ENCODE measurements at regions not wholly inside any gene's neighbourhood (a gene's known extent, or its start where the extent isn't known, plus 50 kb on each side); places are given as distances from the start of the nearest gene placed in this dataset.

DNA sequence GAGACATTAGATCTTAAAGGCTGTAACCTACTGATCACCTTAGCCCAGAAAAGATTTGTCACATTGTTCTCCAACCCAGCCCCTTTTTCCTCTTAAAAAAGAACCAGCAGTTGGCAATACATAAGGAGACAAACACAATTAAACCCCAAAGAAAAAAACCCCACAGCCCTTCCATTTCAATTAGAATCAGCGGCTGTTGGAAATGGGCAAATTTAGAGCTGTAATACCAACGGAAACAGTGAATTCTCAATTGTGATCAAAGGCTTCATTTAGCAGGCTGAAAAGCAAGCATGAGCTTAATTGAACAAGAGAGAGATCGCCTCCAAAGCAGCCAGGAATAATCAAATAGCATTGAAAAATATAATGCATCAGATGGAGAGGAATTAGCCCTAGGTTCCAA, 153.6 kb downstream of the FAM114A2 start (continued):
- TF ChIP-seq ZNF217 (CRISPR knock-in tag; IDR thresholded peaks at IDR 0.05) (no peak), SREBF2 (CRISPR knock-in tag; IDR thresholded peaks at IDR 0.05) (no peak), TEAD1 (CRISPR knock-in tag; IDR thresholded peaks at IDR 0.05) (no peak)

GRCh38 chr5:153884612-153884957, 154.1 kb downstream of the FAM114A2 start:
- in situ Hi-C loops (cut with MboI) (no loop called here), intact Hi-C loops (cut with micrococcal nuclease) (no loop called here)
- no peaks in the 10 kb centered on the region; a peak in 1 of 5 replicates for H3K27me3 ChIP-seq (ENCODE audit: control insufficient read depth in 2 of 2, insufficient read depth in 2 of 2, low read length in 2 of 2)
- no TSS peak for BruUV-seq (replicated peaks)
- no peak overlapping the region for H3K9ac ChIP-seq (ENCODE audit: insufficient read depth in 1 of 2, low read depth in 2 of 2, low read length in 2 of 2)
- DNase-seq (ENCODE audit: extremely low read depth in 1 of 4, low spot score in 3 of 4) (no peak), ATAC-seq (no peak), FAIRE-seq (no peak)
- ChIA-PET CTCF (ENCODE audit: low intra/inter-chr PET ratio) (no interaction called here), POLR2A (no interaction called here)
- 1% methylated on average over 4 of the region's 4 CpGs for WGBS (ENCODE audit: insufficient coverage, low coverage, missing lambda C conversion rate)
- H2AFZ ChIP-seq (ENCODE audit: low read depth, low read length) = no peak overlapping the region
- H3K4me1 ChIP-seq (replicated peaks in 1 of 2; ENCODE audit: control insufficient read depth in 2 of 2, insufficient read depth in 2 of 2, low read length in 2 of 2) = no peaks in the 10 kb centered on the region
- no peaks in the 10 kb centered on the region for H3K9me1 ChIP-seq (ENCODE audit: control insufficient read depth, insufficient read depth, low read length)
- no peak overlapping the region for H3K4me2 ChIP-seq (ENCODE audit: insufficient read depth, low read length)
- H4K20me1 ChIP-seq (replicated peaks; ENCODE audit: control insufficient read depth, insufficient read depth, low read length) = peaks cover 5% of the 10 kb centered on the region; the same call in 1 of the 2 replicates
- no peak overlapping the region for H3K27ac ChIP-seq (ENCODE audit: extremely low read depth, low read depth, low read length)
- no peak overlapping the region for H3K4me3 ChIP-seq
- H3K9me3 ChIP-seq (replicated peaks; ENCODE audit: control insufficient read depth, insufficient read depth, low read depth, low read length) = no peaks in the 10 kb centered on the region
- peak; percentile 65 for TF ChIP-seq RBM25 (IDR thresholded peaks at IDR 0.05; ENCODE audit: low read depth, low read length, severe bottlenecking)
- no peak for TF ChIP-seq MAFF (IDR thresholded peaks at IDR 0.05; ENCODE audit: low read length)
- no peaks in the 10 kb centered on the region for H3K36me3 ChIP-seq (ENCODE audit: control insufficient read depth, insufficient read depth, low read length)
- H3K79me2 ChIP-seq (ENCODE audit: control insufficient read depth, insufficient read depth, low read length) = no peaks in the 10 kb centered on the region

Data from K562 (cell line).